Testis (tissue), 2 donors: ENCODE measurements at regions not wholly inside any gene's neighbourhood (a gene's known extent, or its start where the extent isn't known, plus 50 kb on each side); places are given as distances from the start of the nearest gene placed in this dataset.

Experiments
- CTCF ChIP-seq, 3 experiments: fragments of 450-650 bp in 2 of 3; fragments of 200-600 bp in 1 of 3; sonication (generic) in 1 of 3; IDR thresholded peaks; one replicate each; pipeline ENCODE4 v1.5.1; 2016 to 2019; ENCODE audit warnings: antibody characterized with exemption in 3 of 3, mild to moderate bottlenecking in 2 of 3, moderate library complexity in 1 of 3
- POLR2A ChIP-seq: fragments of 450-650 bp; IDR thresholded peaks from one replicate; pipeline ENCODE4 v1.6.1; 2017; ENCODE audit warnings: antibody characterized with exemption, mild to moderate bottlenecking, moderate library complexity

GRCh38 chr6:147820520-147820919 is 312.0 kb downstream of the SAMD5 start:
- TF ChIP-seq CTCF (IDR thresholded peaks at IDR 0.05) (no peak), POLR2A (no peak)
